Ecto neural progenitor cell (in vitro differentiated cells): ENCODE measurements at regions not wholly inside any gene's neighbourhood (a gene's known extent, or its start where the extent isn't known, plus 50 kb on each side); places are given as distances from the start of the nearest gene placed in this dataset.
"Not testable (repeated sequence)": the region's sequence is repeated elsewhere in the genome, so short reads cannot be mapped to it uniquely, and the experiment has no call there.

ENCODE experiments used
- DNase-seq: peaks from one replicate; pipeline ENCODE4 v3.0.0-alpha.2; 2018; ENCODE audit warnings: low spot score

DNA sequence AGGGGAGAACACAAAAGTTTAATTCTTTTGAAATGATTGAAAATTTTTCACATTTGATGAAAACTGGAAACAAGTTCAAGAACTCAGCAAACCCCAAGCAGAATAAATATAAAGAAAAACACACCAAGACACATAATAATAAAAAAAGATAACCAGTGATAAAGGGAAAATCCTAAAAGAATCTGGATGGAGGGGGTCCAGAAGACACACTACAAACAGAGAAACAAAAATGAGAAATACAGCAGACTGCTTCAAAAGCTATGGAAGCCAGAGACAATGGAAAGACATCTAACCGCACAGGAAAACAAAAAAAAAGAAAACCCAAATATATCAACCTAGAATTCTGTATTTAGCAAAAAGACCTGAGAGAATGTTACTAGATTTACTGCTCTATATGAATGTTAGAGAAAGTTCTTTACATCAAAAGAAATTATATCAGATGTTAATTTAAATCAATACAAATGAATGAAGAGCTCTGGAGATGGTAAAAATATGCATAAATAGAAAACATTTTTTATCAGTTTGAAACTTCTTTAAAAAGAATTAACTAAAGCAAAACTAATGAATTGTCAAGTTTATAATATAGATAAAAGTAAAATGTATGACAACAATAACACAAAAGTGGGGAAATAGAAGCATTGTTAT is 310.7 kb upstream of the PREP start:
- no peak for DNase-seq

GRCh38 chr6:105711216-105711615 is 308.3 kb upstream of the PREP start:
- no peak for DNase-seq

GRCh38 chr6:105705608-105706007 is 302.7 kb upstream of the PREP start:
- no peak for DNase-seq

GRCh38 chr6:105695461-105695860 is 292.6 kb upstream of the PREP start:
- no peak for DNase-seq

- no peak for DNase-seq
Observed at GRCh38 chr6:105692613-105693215, 289.8 kb upstream of the PREP start.

- no peak for DNase-seq
Observed at GRCh38 chr6:105691971-105692370, 289.1 kb upstream of the PREP start.

GRCh38 chr6:105691081-105691480 is 288.2 kb upstream of the PREP start:
- no peak for DNase-seq

DNA sequence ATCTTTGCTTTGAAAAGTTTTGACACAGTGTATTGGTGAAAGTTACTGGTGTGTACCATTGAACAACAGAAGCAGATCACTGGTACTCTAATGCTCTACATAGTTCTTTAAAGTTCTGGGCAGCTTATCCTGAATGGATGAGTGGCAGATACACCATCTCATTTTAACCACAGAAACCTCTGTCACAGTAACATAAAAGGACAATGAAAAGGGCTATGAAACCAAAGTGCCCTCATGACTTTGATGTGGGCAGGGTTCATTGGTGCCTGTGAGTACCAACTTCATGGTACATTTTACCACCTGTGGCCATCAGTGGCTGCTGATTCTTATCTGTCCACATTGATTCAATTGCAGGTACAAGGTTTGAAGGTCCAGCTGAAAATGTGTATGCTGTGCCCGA is 285.7 kb upstream of the PREP start:
- DNase-seq: no peak

DNA sequence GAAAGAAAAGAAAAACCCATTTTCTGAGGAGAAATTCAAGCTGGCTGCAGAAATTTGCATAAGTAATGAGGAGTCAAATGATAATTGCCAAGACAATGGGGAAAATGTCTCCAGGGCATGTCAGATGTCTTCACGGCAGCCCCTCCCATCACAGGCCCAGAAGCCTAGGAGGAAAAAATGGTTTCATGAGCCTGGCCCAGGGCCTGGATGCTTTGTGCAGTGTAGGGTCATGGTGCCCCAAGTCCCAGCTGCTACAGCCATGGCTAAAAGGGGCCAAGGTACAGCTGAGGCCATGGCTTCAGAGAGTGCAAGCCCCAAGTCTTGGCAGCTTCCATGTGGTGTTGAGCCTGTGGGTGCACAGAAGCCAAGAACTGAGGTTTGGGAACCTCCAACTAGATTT is 283.9 kb upstream of the PREP start:
- not testable (repeated sequence) for DNase-seq

- no peak for DNase-seq
Observed at GRCh38 chr6:105681061-105681460, 278.2 kb upstream of the PREP start.

- DNase-seq: no peak
Observed at GRCh38 chr6:105680131-105680530, 277.2 kb upstream of the PREP start.

DNA sequence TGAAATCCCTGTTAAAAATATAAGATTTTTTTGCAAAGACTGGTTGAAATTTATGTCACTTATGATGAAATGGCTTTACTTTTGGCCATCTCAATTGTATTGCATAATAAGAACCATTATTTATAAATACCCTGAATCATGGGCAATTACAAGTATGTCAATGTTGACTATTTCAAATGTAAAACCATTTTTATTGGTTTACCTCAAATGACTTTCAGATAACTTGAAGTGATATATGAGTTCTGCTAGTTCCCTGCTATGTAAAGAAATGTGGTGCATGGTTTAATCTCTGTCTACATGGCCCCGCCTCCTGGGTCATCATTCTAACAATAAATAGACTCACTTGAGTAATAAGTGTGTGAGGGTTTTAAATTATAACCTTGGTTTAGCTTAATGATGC is 275.6 kb upstream of the PREP start:
- DNase-seq: no peak

- no peak for DNase-seq
Observed at GRCh38 chr6:105677671-105678475, 275.0 kb upstream of the PREP start.

- DNase-seq: no peak
Observed at GRCh38 chr6:105676857-105677256, 274.0 kb upstream of the PREP start.

DNA sequence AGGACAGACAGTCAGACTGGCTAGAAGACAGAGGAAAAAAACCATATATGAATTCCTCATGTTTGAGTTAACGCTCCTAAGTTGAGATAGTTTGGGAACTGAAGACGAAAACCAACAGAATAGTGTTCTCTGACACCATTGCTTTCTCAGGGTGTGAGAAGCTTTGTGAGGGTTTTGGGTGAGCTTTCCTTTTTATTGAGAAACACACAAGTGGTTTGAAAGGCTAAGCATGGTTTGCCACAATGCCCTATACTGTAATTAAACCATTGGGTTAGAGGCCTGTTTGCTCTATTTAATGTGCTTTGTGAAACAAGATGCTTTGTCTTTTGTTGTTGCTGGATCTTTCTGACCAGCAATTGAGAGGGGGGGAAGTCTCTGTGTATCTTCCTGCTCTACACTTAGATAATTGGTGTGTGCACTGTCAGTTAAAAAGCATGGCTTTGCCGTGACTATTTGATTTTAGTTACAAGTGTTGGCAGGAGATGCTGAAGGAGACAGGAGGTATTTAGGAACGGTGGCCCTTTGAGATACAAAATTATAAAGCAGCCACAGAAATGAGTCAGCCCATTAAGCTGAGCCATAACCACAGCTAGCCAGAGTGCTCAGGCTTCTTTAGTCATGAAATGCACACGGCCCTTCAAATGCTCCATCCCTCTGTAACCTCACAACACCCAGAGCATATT is 273.0 kb upstream of the PREP start:
- DNase-seq: no peak

- not testable (repeated sequence) for DNase-seq
Observed at GRCh38 chr6:105672856-105673538, 270.1 kb upstream of the PREP start.

GRCh38 chr6:105669232-105669631 is 266.4 kb upstream of the PREP start:
- no peak for DNase-seq

GRCh38 chr6:105667056-105667455 is 264.2 kb upstream of the PREP start:
- no peak for DNase-seq

DNA sequence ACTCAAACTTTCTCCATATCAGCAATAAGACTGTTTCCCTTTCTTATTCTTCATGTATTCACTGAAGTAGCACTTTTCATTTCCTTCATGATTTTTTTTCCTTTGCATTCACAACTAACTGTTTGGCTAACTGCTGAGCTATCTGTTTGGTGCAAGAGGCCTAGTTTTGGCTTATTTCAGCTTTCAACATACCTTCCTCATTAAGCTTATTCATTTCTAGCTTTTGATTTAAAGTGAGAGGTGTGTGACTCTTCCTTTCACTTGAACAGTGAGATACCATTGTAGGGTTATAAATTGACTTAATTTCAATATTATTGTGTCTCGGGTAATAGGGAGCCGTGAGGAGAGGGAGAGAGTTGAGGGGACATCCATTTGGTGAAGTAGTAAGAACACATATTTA is 262.0 kb upstream of the PREP start:
- DNase-seq: no peak

- DNase-seq: no peak
Observed at GRCh38 chr6:105651969-105652368, 249.1 kb upstream of the PREP start.

DNA sequence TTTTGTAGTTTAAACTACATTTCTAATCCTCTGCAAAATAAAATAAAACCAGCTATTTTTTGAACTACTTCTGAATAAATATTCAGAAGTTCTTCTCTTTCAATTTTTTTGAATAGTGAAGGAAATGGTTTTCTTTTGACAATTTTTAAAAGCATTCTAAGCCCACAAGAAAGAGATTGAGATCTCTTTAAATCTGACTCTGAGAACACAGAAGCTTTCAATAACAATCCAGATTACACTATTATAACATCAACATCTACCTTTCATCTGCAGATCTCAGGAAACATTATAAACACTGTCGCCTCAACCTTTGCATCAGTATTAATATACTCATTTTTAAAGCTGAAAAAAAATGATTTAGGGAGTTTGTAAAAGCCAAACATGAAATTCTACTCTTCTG is 247.5 kb upstream of the PREP start:
- DNase-seq: no peak

GRCh38 chr6:105649192-105649591 is 246.3 kb upstream of the PREP start:
- no peak for DNase-seq
